Pancreas (tissue), 10 donors: ENCODE measurements at regions not wholly inside any gene's neighbourhood (a gene's known extent, or its start where the extent isn't known, plus 50 kb on each side); places are given as distances from the start of the nearest gene placed in this dataset.

Experiments used
- ATAC-seq, 4 donors: fragments of 200-7000 bp; cut with Tn5 transposase; one replicate each; pipeline versions ENCODE4 v1.8.0 to v1.9.1; 2020; ENCODE audit warnings: mild to moderate bottlenecking in 4 of 4, moderate library complexity in 4 of 4
- DNase-seq, 6 donors: peaks; one replicate each; pipeline ENCODE4 v3.0.0-alpha.2; 2020
- FAIRE-seq: peaks from 2 replicates; lab custom pipeline; 2012; peaks lifted over from hg19 to GRCh38; lab: Jason Lieb, UNC
- H3K27ac ChIP-seq, 4 donors: fragments of 200-600 bp; sonication (generic); 1 replicate in 3 of 4; 2 replicates in 1 of 4; pipeline versions ENCODE4 v1.5.0 to v1.8.0; 2020
- H3K27me3 ChIP-seq, 4 donors: fragments of 200-600 bp; one replicate each; pipeline ENCODE4 v1.8.0; 2021
- H3K36me3 ChIP-seq, 3 donors: fragments of 200-600 bp; sonication (generic) in 1 of 3; one replicate each; pipeline versions ENCODE4 v1.5.0 to v1.8.0; 2020 to 2021
- H3K4me1 ChIP-seq, 3 donors: fragments of 200-600 bp; one replicate each; pipeline ENCODE4 v1.8.0; 2021
- H3K4me3 ChIP-seq, 4 donors: fragments of 200-600 bp; sonication (generic) in 2 of 4; one replicate each; pipeline versions ENCODE4 v1.5.0 to v1.8.0; 2020 to 2021
- H3K9me3 ChIP-seq, 4 donors: fragments of 200-600 bp; one replicate each; pipeline ENCODE4 v1.8.0; 2021
- CTCF ChIP-seq, 4 donors: fragments of 200-600 bp; sonication (generic) in 3 of 4; IDR thresholded peaks; one replicate each; pipeline versions ENCODE4 v1.5.0 to v1.8.0; 2021; ENCODE audit warnings: antibody characterized with exemption in 4 of 4
- WGBS, 2 donors: extraction: QIAGEN DNeasy Blood & Tissue Kit; methylation state at CpG; one replicate each; pipeline ENCODE4 v1.1.7; 2013; 5-methylcytosine and 5-hydroxymethylcytosine counted together
- intact Hi-C, 3 donors: fragments of 100-400 bp; cut with DNase I; formaldehyde crosslinking; loops; one replicate each; pipeline versions ENCODE4 v1.11.1 to v1.14.2; 2022
- donor health status: healthy with polysubstance abuse.
- donor health status: DM: no; HTN: no; CAD: no; lungs with moderate emphysema.
- donor health status: DM: no; HTN: no; CAD: no.
- donor health status: control.
- donor health status: control.
- donor health status: Bipolar disorder and iron deficiency.
- donor health status: DM: yes; HTN: yes; CAD: no.
- donor health status: DM: no; HTN: no; CAD: no.
- donor health status: DM: no; HTN: no; CAD: no.
- donor health status: DM: yes; HTN: yes; CAD: no.

GRCh38 chr12:28937196-28937595 lies 211.9 kb upstream of the FAR2 start:
- intact Hi-C loops = no loop called here
- DNase-seq = no peak

DNA sequence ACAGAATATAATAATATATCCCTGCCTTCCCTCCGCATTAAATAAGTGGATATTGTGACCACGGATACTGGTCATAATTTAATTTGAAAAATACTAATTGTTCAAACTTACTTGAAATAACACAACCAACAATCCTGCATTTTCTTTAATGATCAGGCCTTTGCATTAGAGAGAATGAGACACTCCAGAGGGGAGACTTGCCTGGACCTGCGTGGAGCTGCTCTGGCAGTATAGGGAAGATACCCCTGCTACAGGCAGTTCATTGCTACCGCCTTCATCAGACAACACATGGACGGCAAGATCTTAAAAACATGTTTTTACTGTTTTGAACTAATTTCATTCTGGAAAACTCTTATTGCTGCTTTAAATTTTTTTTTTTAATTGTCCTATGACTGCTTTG lies 211.0 kb upstream of the FAR2 start:
- H3K4me1 ChIP-seq = no peaks in the 10 kb centered on the region
- no peaks in the 10 kb centered on the region for H3K27me3 ChIP-seq
- no peak for TF ChIP-seq CTCF (IDR thresholded peaks at IDR 0.05)
- ATAC-seq = no peak
- DNase-seq = no peak
- H3K36me3 ChIP-seq = no peaks in the 10 kb centered on the region
- no peak overlapping the region for H3K4me3 ChIP-seq
- intact Hi-C loops = no loop called here
- FAIRE-seq = no peak
- 75 to 77% methylated on average over 5 of the region's 5 CpGs for WGBS, 2 donors
- H3K9me3 ChIP-seq = no peaks in the 10 kb centered on the region
- no peak overlapping the region for H3K27ac ChIP-seq

More at GRCh38 chr12:28937196-28937595, 211.9 kb upstream of the FAR2 start:
- H3K27me3 ChIP-seq = no peaks in the 10 kb centered on the region
- no peaks in the 10 kb centered on the region for H3K36me3 ChIP-seq
- H3K4me1 ChIP-seq = no peaks in the 10 kb centered on the region
- no peak for FAIRE-seq
- no peak overlapping the region for H3K27ac ChIP-seq
- whole genome bisulfite sequencing, 2 donors = 30 to 35% methylated on average over 3 of the region's 3 CpGs
- H3K9me3 ChIP-seq = no peaks in the 10 kb centered on the region
- TF ChIP-seq CTCF (IDR thresholded peaks at IDR 0.05) = no peak
- H3K4me3 ChIP-seq = no peak overlapping the region
- ATAC-seq = no peak

DNA sequence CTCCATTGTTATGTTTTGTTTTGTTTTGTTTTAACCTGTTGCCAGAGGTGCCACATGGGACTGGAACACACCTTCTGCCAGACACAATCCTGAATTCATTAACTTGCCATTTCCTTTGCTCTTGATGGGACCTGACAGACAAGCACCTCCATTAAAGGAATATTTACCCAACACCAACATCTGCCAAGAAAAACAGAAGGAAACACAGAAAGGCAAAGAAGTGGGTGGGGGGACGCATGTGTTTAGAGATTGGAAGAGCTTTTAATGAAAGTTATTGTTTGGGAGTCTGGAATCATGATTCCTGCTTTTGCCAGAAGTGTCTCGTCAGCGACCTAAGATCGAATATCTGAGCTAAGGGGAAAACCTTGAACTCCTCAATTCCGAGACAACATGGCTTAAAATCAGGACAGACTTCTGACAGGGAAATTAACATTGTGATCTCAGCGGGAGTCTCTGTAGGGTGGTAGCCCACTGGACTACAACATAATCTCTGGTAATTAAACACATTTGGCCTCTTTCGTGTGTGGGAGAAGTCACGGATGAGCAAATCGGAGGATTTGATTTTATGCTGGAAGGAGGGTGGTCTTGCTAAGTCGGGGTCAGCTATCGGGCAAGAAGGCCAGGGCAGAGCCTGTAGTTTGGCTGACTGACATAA lies 210.4 kb upstream of the FAR2 start:
- ATAC-seq (no peak), FAIRE-seq (no peak), DNase-seq (no peak)
- intact Hi-C loops = no loop called here
- TF ChIP-seq CTCF (IDR thresholded peaks at IDR 0.05) = no peak
- WGBS, 2 donors = 55 to 69% methylated on average over 11 of the region's 11 CpGs
- Histone ChIP-seq H3K4me3 (no peak overlapping the region), H3K36me3 (no peaks in the 10 kb centered on the region), H3K27ac (no peak overlapping the region), H3K4me1 (no peaks in the 10 kb centered on the region), H3K27me3 (no peaks in the 10 kb centered on the region), H3K9me3 (no peaks in the 10 kb centered on the region)

DNA sequence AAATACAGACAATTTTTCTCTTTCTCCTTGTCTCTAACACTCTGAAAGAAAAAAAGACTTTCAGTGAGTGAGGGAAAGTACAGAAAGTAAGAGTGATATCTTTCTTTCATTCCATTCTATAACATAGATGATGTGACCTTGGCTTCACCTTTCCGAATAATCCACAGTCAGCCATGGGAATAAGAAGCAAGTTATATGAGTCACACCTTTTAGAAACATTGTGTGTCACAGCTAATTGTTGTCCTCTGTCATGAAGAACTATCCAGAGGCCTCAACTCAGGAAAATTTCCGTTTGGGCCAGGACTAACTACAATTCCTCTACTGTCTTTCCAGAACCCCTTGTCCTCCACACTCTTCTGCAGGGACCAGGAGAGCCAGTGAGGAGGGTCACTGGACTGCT lies 209.7 kb upstream of the FAR2 start:
- TF ChIP-seq CTCF (IDR thresholded peaks at IDR 0.05) = no peak
- H3K4me1 ChIP-seq = no peaks in the 10 kb centered on the region
- no peak for ATAC-seq
- no peak for DNase-seq
- no peak overlapping the region for H3K27ac ChIP-seq
- H3K36me3 ChIP-seq = no peaks in the 10 kb centered on the region
- intact Hi-C loops = no loop called here
- no peak for FAIRE-seq
- no peak overlapping the region for H3K4me3 ChIP-seq
- H3K27me3 ChIP-seq = no peaks in the 10 kb centered on the region
- WGBS, 2 donors = 46 to 48% methylated on average over 2 of the region's 2 CpGs
- no peaks in the 10 kb centered on the region for H3K9me3 ChIP-seq

DNA sequence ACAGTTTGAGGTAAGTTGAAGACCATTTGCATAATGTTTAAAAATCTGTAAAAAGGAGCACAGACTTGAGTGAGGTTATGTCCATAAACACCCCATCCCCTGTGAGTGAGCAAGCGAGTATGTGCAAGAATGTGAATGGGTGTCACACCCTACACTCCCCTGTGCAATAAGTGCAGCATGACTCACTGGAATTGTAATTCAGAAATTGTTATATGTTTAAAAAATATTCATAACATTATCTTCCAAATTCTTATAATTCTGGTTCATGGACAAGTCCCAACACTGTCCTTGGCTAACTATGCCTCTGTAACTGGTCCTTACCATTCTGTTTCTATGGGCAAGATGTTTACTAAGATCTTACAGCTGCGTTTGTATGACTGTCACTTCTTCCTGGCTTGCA lies 207.8 kb upstream of the FAR2 start:
- no peak for FAIRE-seq

More for the DNA sequence above, 207.8 kb upstream of the FAR2 start:
- DNase-seq (no peak), ATAC-seq (no peak)
- H3K36me3 ChIP-seq = no peaks in the 10 kb centered on the region
- intact Hi-C loops = no loop called here
- no peak overlapping the region for H3K27ac ChIP-seq
- H3K4me3 ChIP-seq = no peak overlapping the region
- H3K9me3 ChIP-seq = no peaks in the 10 kb centered on the region
- WGBS, 2 donors = 48 to 66% methylated on average over 2 of the region's 2 CpGs
- TF ChIP-seq CTCF (IDR thresholded peaks at IDR 0.05) = no peak
- H3K27me3 ChIP-seq = no peaks in the 10 kb centered on the region
- H3K4me1 ChIP-seq = no peaks in the 10 kb centered on the region
